BLaER1 treated with 17β-estradiol and CSF1 and Interleukin-3, amounts not matched to agents 10 nM and 100 nM (cell line): ENCODE measurements at regions not wholly inside any gene's neighbourhood (a gene's known extent, or its start where the extent isn't known, plus 50 kb on each side); places are given as distances from the start of the nearest gene placed in this dataset.

Experiments
- H3K27ac ChIP-seq, 11 experiments: shearing (Covaris generic); formaldehyde crosslinking; 2 replicates each; pipeline ENCODE4 v1.8.1; 2022
- H3K27me3 ChIP-seq, 11 experiments: shearing (Covaris generic); formaldehyde crosslinking; 2 replicates each; pipeline ENCODE4 v1.8.1; 2022
- H3K36me3 ChIP-seq, 11 experiments: shearing (Covaris generic); formaldehyde crosslinking; 2 replicates each; pipeline ENCODE4 v1.8.1; 2022
- H3K4me1 ChIP-seq, 10 experiments: shearing (Covaris generic); formaldehyde crosslinking; 2 replicates each; pipeline ENCODE4 v1.8.1; 2022
- H3K4me2 ChIP-seq, 11 experiments: shearing (Covaris generic); formaldehyde crosslinking; 2 replicates each; pipeline ENCODE4 v1.8.1; 2022
- H3K4me3 ChIP-seq, 10 experiments: shearing (Covaris generic); formaldehyde crosslinking; 2 replicates each; pipeline ENCODE4 v1.8.1; 2022
- H3K9ac ChIP-seq, 11 experiments: shearing (Covaris generic); formaldehyde crosslinking; 2 replicates each; pipeline ENCODE4 v1.8.1; 2022
- H3K9me3 ChIP-seq, 11 experiments: shearing (Covaris generic); formaldehyde crosslinking; replicated peaks in 1 of 11; 2 replicates each; pipeline ENCODE4 v1.8.1; 2022
- H4K20me1 ChIP-seq, 11 experiments: shearing (Covaris generic); formaldehyde crosslinking; 2 replicates each; pipeline ENCODE4 v1.8.1; 2022
- Cebpa-rat ChIP-seq, 11 experiments: shearing (Covaris generic); IDR thresholded peaks; 2 replicates each; pipeline ENCODE4 v1.8.1; 2022

DNA sequence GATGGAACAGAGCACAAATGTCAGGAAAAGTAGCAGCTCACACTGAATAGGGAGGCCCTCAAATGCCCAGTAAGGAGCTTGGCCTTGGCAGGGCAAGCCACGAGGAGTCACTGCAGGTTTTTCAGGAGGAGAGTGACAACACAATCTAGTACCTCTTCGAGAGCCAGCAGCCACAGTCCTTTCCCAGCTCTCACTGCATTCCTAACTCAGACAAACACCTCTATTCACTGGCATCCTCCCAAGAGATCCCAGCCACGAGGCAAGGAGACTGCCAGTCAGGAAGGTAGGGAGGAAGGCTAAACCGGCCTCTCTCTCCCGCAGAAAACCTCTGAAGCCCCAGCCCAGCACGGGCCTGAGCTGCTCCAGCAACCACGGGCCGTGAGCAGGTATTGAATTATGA is 146.0 kb upstream of the SMAD3 start:
- no peak overlapping the region for H3K27ac ChIP-seq
- peaks cover 0 to under 1% (median 0%) of the 10 kb centered on the region in 11 experiments; a peak in 1 of 22 replicates for H3K27me3 ChIP-seq
- no peak for TF ChIP-seq Cebpa-rat (IDR thresholded peaks at IDR 0.05)
- H3K9ac ChIP-seq: no peak overlapping the region
- peaks cover 0 to 7% (median 0%) of the 10 kb centered on the region in 11 experiments; a peak in 1 of 22 replicates for H3K36me3 ChIP-seq
- peaks cover 8 to 21% (median 12%) of the 10 kb centered on the region in 10 experiments; a peak in 18 of 20 replicates for H3K4me1 ChIP-seq
- H3K9me3 ChIP-seq: peaks cover 37 to 70% (median 59%) of the 10 kb centered on the region in 11 experiments
- no peak overlapping the region for H3K4me2 ChIP-seq
- H4K20me1 ChIP-seq: no peaks in the 10 kb centered on the region
- H3K4me3 ChIP-seq: no peak overlapping the region

DNA sequence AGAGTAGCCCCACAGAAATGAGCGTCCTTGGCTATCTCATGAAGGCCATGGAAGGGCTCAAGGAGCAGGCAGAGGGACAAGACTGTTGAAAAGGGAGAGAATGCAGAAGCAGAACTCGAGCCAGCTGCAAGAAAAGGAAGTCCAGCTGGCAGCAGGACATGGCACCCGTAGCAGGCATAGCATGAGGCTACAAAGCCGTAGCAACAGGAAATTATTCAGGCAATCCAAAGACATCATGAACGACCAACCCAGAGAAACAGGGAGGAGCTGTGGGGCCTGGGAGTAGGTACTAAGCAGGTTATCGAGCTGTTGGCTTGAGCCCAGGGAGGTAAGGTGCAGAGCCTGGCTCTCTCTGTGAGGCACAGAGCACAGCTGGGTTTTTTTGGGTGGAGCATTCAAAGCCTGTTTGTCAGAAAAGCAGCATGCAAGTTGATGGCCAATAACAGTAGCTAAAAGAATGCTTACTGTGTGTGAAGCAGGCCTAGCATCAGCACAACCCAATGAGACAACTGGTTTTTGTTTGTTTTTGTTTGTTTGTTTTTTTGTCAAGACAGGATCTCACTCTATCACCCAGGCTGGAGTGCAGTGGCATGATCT is 144.0 kb upstream of the SMAD3 start:
- peaks cover 0 to 7% (median 0%) of the 10 kb centered on the region in 11 experiments; a peak in 1 of 22 replicates for H3K36me3 ChIP-seq
- H3K27me3 ChIP-seq: no peaks in the 10 kb centered on the region
- no peaks in the 10 kb centered on the region for H4K20me1 ChIP-seq
- no peak overlapping the region for H3K9ac ChIP-seq
- H3K4me3 ChIP-seq: no peak overlapping the region
- H3K4me2 ChIP-seq: peak overlapping the region; percentile 30 to 77 (median 49)
- peaks cover 8 to 21% (median 12%) of the 10 kb centered on the region in 10 experiments; a peak in 18 of 20 replicates for H3K4me1 ChIP-seq
- no peak for TF ChIP-seq Cebpa-rat (IDR thresholded peaks at IDR 0.05)
- H3K9me3 ChIP-seq: peaks cover 40 to 70% (median 58%) of the 10 kb centered on the region in 11 experiments
- peak overlapping the region in 5 of 11 experiments; percentile 7 to 62 (median 25); a peak in 6 of 22 replicates for H3K27ac ChIP-seq

DNA sequence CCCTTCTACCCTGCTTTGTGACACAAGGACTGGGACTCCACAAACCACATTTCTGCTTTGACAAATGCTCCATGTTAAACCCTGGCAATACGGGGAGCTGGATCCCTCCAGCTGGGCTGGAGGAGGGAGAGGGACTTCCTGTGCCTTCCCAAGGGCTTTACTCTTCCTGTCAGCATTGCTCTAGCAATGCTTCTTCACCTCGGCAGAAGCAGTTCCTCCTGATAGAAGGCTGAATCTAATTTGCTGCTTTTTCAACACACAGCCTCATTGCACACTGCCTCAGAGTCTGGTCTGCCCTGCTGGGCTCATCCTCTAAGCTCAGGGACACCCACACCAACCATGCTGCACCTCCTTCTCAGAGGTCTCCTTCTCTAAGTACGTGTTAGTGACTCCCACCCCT is 142.8 kb upstream of the SMAD3 start:
- peaks cover 35 to 58% (median 46%) of the 10 kb centered on the region in 11 experiments for H3K9me3 ChIP-seq
- H3K4me1 ChIP-seq: peaks cover 8 to 21% (median 12%) of the 10 kb centered on the region in 10 experiments; a peak in 18 of 20 replicates
- H3K36me3 ChIP-seq: peaks cover 0 to 7% (median 0%) of the 10 kb centered on the region in 11 experiments; a peak in 1 of 22 replicates
- H3K4me3 ChIP-seq: peak overlapping the region in 2 of 10 experiments; percentile 16 to 18; a peak in 1 of 20 replicates
- no peak overlapping the region for H3K9ac ChIP-seq
- H4K20me1 ChIP-seq: no peaks in the 10 kb centered on the region
- no peaks in the 10 kb centered on the region for H3K27me3 ChIP-seq
- no peak overlapping the region for H3K27ac ChIP-seq
- no peak for TF ChIP-seq Cebpa-rat (IDR thresholded peaks at IDR 0.05)
- H3K4me2 ChIP-seq: no peak overlapping the region

DNA sequence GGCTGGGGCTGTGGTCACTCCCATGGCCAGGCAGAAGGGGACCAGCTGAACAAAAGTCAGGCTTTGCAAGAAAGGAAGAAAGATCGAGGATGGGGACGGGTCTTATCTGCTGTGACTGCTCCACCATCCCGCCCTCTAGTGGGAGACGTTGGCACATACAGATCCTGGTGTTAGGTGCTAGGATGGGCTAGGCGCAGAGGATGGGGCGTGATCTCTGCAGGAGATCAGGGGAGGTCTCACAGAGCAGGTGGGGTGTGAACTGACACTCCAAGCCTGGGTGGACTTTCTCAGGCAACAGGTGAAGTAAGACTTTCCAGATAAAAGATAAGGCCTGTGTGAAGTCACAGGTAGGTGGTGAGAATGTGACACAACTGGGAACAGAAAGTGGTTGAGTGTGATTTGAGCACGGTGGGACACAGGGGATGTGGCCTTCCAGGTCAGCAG is 141.9 kb upstream of the SMAD3 start:
- Histone ChIP-seq H3K27me3 (no peaks in the 10 kb centered on the region), H3K27ac (no peak overlapping the region), H3K9ac (no peak overlapping the region), H3K4me1 (peaks cover 8 to 21% (median 12%) of the 10 kb centered on the region in 10 experiments; a peak in 18 of 20 replicates), H3K36me3 (peaks cover 0 to 7% (median 0%) of the 10 kb centered on the region in 11 experiments; a peak in 1 of 22 replicates), H3K9me3 (peaks cover 26 to 49% (median 38%) of the 10 kb centered on the region in 11 experiments), H4K20me1 (no peaks in the 10 kb centered on the region), H3K4me3 (0 out of 20 replicates have a peak overlapping the region, but pooled peaks of 1 of the 10 experiments have one; percentile 18), H3K4me2 (no peak overlapping the region)
- no peak for TF ChIP-seq Cebpa-rat (IDR thresholded peaks at IDR 0.05)

DNA sequence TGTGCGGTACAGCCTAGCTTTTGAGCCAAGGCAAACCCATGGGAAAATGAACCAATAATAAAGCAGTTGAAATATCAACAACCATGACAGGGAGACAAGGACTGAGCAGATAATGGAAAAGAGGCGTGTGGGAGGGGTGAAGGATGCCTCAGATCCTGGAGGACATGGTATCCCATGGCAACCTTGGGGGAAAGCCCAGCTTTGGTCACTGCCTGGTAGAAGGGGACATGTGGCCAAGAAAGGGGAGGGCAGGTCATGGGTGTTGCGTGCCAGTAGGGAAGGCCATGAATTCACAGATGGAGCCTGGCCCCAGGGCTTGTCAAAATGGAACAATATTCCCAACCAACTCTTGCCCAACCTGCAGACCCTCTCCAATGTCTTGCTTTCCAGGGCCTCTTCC is 140.5 kb upstream of the SMAD3 start:
- H3K27ac ChIP-seq: no peak overlapping the region
- TF ChIP-seq Cebpa-rat (IDR thresholded peaks at IDR 0.05): no peak

DNA sequence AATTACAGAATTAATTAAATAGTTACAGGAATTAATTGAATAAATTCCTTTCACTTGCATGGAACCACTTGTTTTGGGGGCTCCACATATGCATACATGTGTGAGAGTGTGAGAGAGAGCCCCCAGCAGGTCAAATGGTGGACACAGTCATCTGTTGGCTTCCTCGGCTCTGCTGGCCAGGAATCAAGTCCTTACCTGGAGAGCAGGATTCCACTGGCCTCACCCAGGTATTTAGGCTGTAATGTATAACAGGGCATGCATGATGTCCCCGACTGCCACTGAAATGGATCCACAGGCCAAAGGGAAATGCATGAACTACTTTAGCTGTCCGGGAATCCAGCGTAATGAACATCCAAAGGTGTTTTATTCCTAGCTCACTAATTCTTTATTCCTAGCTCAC is 139.7 kb upstream of the SMAD3 start:
- Histone ChIP-seq H3K9me3 (peaks cover 25 to 45% (median 36%) of the 10 kb centered on the region in 11 experiments), H3K36me3 (peaks cover 0 to 7% (median 0%) of the 10 kb centered on the region in 11 experiments; a peak in 1 of 22 replicates), H3K4me2 (no peak overlapping the region), H3K9ac (no peak overlapping the region), H4K20me1 (no peaks in the 10 kb centered on the region), H3K27me3 (no peaks in the 10 kb centered on the region), H3K27ac (no peak overlapping the region), H3K4me3 (no peak overlapping the region), H3K4me1 (peaks cover 8 to 16% (median 11%) of the 10 kb centered on the region in 10 experiments; a peak in 18 of 20 replicates)
- no peak for TF ChIP-seq Cebpa-rat (IDR thresholded peaks at IDR 0.05)

More for the DNA sequence above, 140.5 kb upstream of the SMAD3 start:
- no peak overlapping the region for H3K4me2 ChIP-seq
- no peaks in the 10 kb centered on the region for H3K27me3 ChIP-seq
- no peaks in the 10 kb centered on the region for H4K20me1 ChIP-seq
- H3K9me3 ChIP-seq: peaks cover 25 to 45% (median 36%) of the 10 kb centered on the region in 11 experiments
- no peak overlapping the region for H3K9ac ChIP-seq
- peaks cover 0 to 7% (median 0%) of the 10 kb centered on the region in 11 experiments; a peak in 1 of 22 replicates for H3K36me3 ChIP-seq
- H3K4me1 ChIP-seq: peaks cover 8 to 21% (median 12%) of the 10 kb centered on the region in 10 experiments; a peak in 18 of 20 replicates
- no peak overlapping the region for H3K4me3 ChIP-seq

DNA sequence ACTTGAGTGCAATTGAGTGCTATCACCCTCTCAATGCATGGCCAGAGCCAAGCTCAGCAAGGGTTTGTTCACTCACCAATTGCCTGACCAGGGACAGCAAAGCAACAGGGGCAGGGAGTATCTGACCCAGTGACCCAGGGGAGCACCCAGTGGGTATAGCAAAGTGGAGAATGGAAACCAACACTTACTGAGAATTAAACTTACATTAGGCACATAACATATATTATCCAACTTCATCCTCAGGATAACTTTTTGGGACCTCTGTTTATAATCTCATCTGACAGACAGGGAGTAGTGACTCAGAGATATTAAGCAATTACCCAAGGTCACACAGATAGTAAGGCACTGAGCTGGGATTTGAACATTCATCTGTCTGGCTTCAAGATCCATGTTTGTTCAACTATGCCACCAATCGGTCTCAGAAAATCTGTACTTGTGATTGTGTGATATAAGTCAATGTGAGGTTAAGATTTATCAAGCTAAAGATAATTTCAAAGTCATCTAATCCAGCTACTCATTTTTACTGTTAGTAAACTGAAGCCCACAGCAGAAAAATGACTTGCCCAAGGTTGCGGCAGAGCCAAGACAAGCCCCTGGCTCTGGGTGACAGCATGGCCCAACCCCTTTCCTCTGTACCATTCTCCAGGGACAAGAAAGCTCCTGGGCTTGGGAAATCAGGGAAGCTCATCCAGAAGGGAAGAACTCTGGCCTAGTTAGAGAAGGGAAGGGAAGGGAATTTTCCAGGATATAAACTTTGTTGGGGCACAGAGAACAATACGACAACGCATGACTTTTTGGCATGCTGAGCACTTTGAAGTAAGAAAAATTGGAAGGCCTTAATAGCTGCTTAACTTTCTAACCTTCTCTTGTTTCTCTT is 138.0 kb upstream of the SMAD3 start:
- TF ChIP-seq Cebpa-rat (IDR thresholded peaks at IDR 0.05): no peak
- H3K9ac ChIP-seq: no peak overlapping the region
- no peak overlapping the region for H3K27ac ChIP-seq
- H3K27me3 ChIP-seq: no peaks in the 10 kb centered on the region
- no peak overlapping the region for H3K4me2 ChIP-seq
- peaks cover 20 to 36% (median 27%) of the 10 kb centered on the region in 11 experiments for H3K9me3 ChIP-seq
- peaks cover 8 to 11% (median 9%) of the 10 kb centered on the region in 10 experiments; a peak in 19 of 20 replicates for H3K4me1 ChIP-seq
- H3K4me3 ChIP-seq: no peak overlapping the region
- peaks cover 0 to 7% (median 0%) of the 10 kb centered on the region in 11 experiments; a peak in 1 of 22 replicates for H3K36me3 ChIP-seq
- H4K20me1 ChIP-seq: no peaks in the 10 kb centered on the region

DNA sequence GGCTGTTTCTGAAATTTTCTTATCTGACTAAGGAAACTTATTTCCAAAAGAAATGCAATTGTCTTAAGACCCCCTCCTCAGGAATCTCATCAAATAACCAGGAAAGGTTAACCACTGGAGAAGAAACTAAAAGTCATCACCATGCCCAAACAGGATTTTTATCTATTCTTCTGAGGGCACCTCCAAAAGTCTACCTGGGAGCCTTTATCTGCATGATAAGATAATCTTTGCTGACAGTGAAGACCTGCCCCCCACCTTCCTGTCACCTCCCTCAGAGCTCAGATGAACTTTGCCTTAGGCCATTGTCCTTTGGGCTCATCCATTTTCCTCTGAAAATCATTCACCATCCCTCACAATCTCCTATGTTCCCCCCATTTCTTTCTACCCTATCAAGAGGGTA is 137.3 kb upstream of the SMAD3 start:
- Histone ChIP-seq H3K4me3 (no peak overlapping the region), H3K4me1 (peaks cover 9 to 14% (median 11%) of the 10 kb centered on the region in 10 experiments; a peak in 19 of 20 replicates)

More for the DNA sequence above, 137.3 kb upstream of the SMAD3 start:
- Histone ChIP-seq H3K36me3 (peaks cover 0 to under 1% (median 0%) of the 10 kb centered on the region in 11 experiments; a peak in 1 of 22 replicates), H3K4me2 (no peak overlapping the region), H3K27me3 (no peaks in the 10 kb centered on the region), H3K9me3 (peaks cover 14 to 32% (median 22%) of the 10 kb centered on the region in 11 experiments), H4K20me1 (no peaks in the 10 kb centered on the region), H3K9ac (no peak overlapping the region), H3K27ac (no peak overlapping the region)
- TF ChIP-seq Cebpa-rat (IDR thresholded peaks at IDR 0.05): no peak
